HCT116 (cell line): ENCODE measurements at regions not wholly inside any gene's neighbourhood (a gene's known extent, or its start where the extent isn't known, plus 50 kb on each side); places are given as distances from the start of the nearest gene placed in this dataset.

Source experiments
- EZH2 ChIP-seq: fragments of 200-600 bp; sonication (generic); IDR thresholded peaks from 2 replicates; pipeline ENCODE4 v1.6.1; 2017; ENCODE audit warnings: antibody characterized with exemption, mixed run types
- EZH2phosphoT487 ChIP-seq: fragments of 200-600 bp; IDR thresholded peaks from 2 replicates; pipeline ENCODE4 v1.6.1; 2018; ENCODE audit warnings: antibody characterized with exemption, borderline replicate concordance
- ZNF274 ChIP-seq: fragments of 200-500 bp; sonication (Bioruptor generic); IDR thresholded peaks from 2 replicates; pipeline ENCODE4 v1.6.1; 2014; ENCODE audit warnings: mild to moderate bottlenecking, low read depth, low read length, inconsistent platforms
- TF ChIP-seq, protein P1 (sequence below): IDR thresholded peaks from 2 replicates; pipeline ENCODE4 v1.6.1; 2012

DNA sequence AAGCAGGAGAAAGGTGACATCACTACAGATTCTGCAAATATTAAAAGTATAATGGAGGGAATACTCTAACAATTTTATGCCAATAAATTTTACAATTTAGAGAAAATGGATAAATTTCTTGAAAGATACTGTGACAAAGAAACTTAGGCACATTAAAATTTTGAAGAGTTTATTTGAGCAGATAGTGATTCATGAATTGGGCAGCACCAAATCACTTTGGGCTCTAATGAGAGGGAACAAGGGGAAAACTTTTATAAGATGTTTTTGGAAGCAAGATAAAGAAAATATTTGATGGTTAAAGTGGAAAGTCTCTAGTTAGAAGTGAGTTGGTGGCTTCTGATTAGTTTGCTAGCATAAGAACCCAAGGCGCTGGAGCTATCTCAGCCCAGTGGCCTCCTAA lies 55.2 kb upstream of the FMN2 start:
- TF ChIP-seq ZNF274 (no peak), EZH2 (no peak), EZH2phosphoT487 (no peak)
- TF ChIP-seq, protein P1, sequence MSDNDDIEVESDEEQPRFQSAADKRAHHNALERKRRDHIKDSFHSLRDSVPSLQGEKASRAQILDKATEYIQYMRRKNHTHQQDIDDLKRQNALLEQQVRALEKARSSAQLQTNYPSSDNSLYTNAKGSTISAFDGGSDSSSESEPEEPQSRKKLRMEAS: no peak
